ENCODE measurements at regions not wholly inside any gene's neighbourhood (a gene's known extent, or its start where the extent isn't known, plus 50 kb on each side); places are given as distances from the start of the nearest gene placed in this dataset.

DNA sequence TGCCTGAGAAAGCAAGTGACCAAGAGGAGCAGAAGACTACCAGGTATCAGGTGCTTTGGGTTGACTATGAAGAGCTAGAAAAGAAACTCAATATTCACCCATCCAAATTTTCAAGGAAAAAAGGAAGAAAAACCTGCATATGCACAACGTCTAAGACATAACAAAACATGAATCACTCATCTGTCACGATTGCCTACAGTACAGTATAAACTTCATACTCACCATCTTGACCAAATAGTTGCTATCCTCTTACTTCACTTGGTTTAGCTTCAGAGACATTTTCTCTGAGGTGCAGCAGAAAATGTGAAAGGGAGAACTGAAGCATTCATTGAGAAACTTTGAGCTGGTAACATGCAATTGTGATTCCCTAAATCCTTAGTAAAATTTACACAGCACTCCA, 228.6 kb upstream of the MPDZ start:
- no TSS peak for BruUV-seq (replicated peaks)
- Histone ChIP-seq H3K4me1 (ENCODE audit: insufficient read depth, low read length, poor library complexity, severe bottlenecking) (no peaks in the 10 kb centered on the region), H3K36me3 (ENCODE audit: insufficient read depth, low read length) (no peaks in the 10 kb centered on the region), H2AFZ (ENCODE audit: low read length) (no peak overlapping the region), H3K9me3 (ENCODE audit: low read length) (no peaks in the 10 kb centered on the region), H3K4me2 (ENCODE audit: low read length) (no peak overlapping the region), H3K4me3 (ENCODE audit: low read depth, low read length, poor library complexity, severe bottlenecking) (no peak overlapping the region), H3K27ac (ENCODE audit: low read depth, low read length, poor library complexity, severe bottlenecking) (no peak overlapping the region), H3K9me2 (ENCODE audit: insufficient read depth, low read length) (no peaks in the 10 kb centered on the region), H3K79me2 (ENCODE audit: insufficient read depth, low read depth, low read length) (no peaks in the 10 kb centered on the region), H4K20me1 (ENCODE audit: insufficient read depth, low read length) (no peaks in the 10 kb centered on the region)
- no peak for TF ChIP-seq CTCF (conservative IDR thresholded peaks at IDR 0.05; ENCODE audit: low read length)
- TF ChIP-seq EZH2phosphoT487 (IDR thresholded peaks at IDR 0.05; ENCODE audit: borderline replicate concordance, low read depth, low read length), result no peak
- no peak for DNase-seq (ENCODE audit: low spot score)
- CTCF ChIA-PET (ENCODE audit: unreplicated experiment), result no interaction called here
- POLR2A ChIA-PET, result no interaction called here
- intact Hi-C loops (cut with micrococcal nuclease; ENCODE audit: unreplicated experiment), result no loop called here

GRCh38 chr9:13505797-13506196, 226.3 kb upstream of the MPDZ start:
- BruUV-seq (replicated peaks), result no TSS peak
- POLR2A ChIA-PET, result no interaction called here
- Histone ChIP-seq H3K27ac (ENCODE audit: low read depth, low read length, poor library complexity, severe bottlenecking) (no peak overlapping the region), H3K9me3 (ENCODE audit: low read length) (no peaks in the 10 kb centered on the region), H3K4me3 (ENCODE audit: low read depth, low read length, poor library complexity, severe bottlenecking) (no peak overlapping the region), H4K20me1 (ENCODE audit: insufficient read depth, low read length) (no peaks in the 10 kb centered on the region), H2AFZ (ENCODE audit: low read length) (no peak overlapping the region), H3K9me2 (ENCODE audit: insufficient read depth, low read length) (no peaks in the 10 kb centered on the region), H3K79me2 (ENCODE audit: insufficient read depth, low read depth, low read length) (no peaks in the 10 kb centered on the region), H3K4me2 (ENCODE audit: low read length) (no peak overlapping the region), H3K4me1 (ENCODE audit: insufficient read depth, low read length, poor library complexity, severe bottlenecking) (no peaks in the 10 kb centered on the region), H3K36me3 (ENCODE audit: insufficient read depth, low read length) (no peaks in the 10 kb centered on the region)
- CTCF ChIA-PET (ENCODE audit: unreplicated experiment), result no interaction called here
- no peak for DNase-seq (ENCODE audit: low spot score)
- TF ChIP-seq CTCF (conservative IDR thresholded peaks at IDR 0.05; ENCODE audit: low read length) (no peak), EZH2phosphoT487 (IDR thresholded peaks at IDR 0.05; ENCODE audit: borderline replicate concordance, low read depth, low read length) (no peak)
- intact Hi-C loops (cut with micrococcal nuclease; ENCODE audit: unreplicated experiment), result no loop called here

- Histone ChIP-seq H3K4me2 (ENCODE audit: low read length) (no peak overlapping the region), H3K4me1 (ENCODE audit: insufficient read depth, low read length, poor library complexity, severe bottlenecking) (no peaks in the 10 kb centered on the region)
- no TSS peak for BruUV-seq (replicated peaks)
These were observed 224.1 kb upstream of the MPDZ start for GRCh38 chr9:13503599-13503998.

More at GRCh38 chr9:13503599-13503998, 224.1 kb upstream of the MPDZ start:
- ChIA-PET POLR2A (no interaction called here), CTCF (ENCODE audit: unreplicated experiment) (no interaction called here)
- Histone ChIP-seq H3K27ac (ENCODE audit: low read depth, low read length, poor library complexity, severe bottlenecking) (no peak overlapping the region), H2AFZ (ENCODE audit: low read length) (no peak overlapping the region), H3K9me3 (ENCODE audit: low read length) (no peaks in the 10 kb centered on the region), H4K20me1 (ENCODE audit: insufficient read depth, low read length) (no peaks in the 10 kb centered on the region), H3K9me2 (ENCODE audit: insufficient read depth, low read length) (no peaks in the 10 kb centered on the region), H3K4me3 (ENCODE audit: low read depth, low read length, poor library complexity, severe bottlenecking) (no peak overlapping the region), H3K79me2 (ENCODE audit: insufficient read depth, low read depth, low read length) (no peaks in the 10 kb centered on the region), H3K36me3 (ENCODE audit: insufficient read depth, low read length) (no peaks in the 10 kb centered on the region)
- intact Hi-C loops (cut with micrococcal nuclease; ENCODE audit: unreplicated experiment), result no loop called here
- TF ChIP-seq CTCF (conservative IDR thresholded peaks at IDR 0.05; ENCODE audit: low read length) (no peak), EZH2phosphoT487 (IDR thresholded peaks at IDR 0.05; ENCODE audit: borderline replicate concordance, low read depth, low read length) (no peak)
- no peak for DNase-seq (ENCODE audit: low spot score)

Data from OCI-LY7 (cell line).